Upper lobe of left lung (tissue), 4 donors: ENCODE measurements at regions not wholly inside any gene's neighbourhood (a gene's known extent, or its start where the extent isn't known, plus 50 kb on each side); places are given as distances from the start of the nearest gene placed in this dataset.

Experiments
- CTCF ChIP-seq, 6 experiments: fragments of 450-650 bp in 4 of 6; fragments of 200-600 bp in 2 of 6; sonication (generic) in 2 of 6; IDR thresholded peaks; one replicate each; pipeline ENCODE4 v1.5.1; 2016 to 2019; ENCODE audit warnings: antibody characterized with exemption in 6 of 6
- EP300 ChIP-seq, 4 donors: sonication (generic); formaldehyde crosslinking; IDR thresholded peaks; one replicate each; pipeline ENCODE4 v1.5.1; 2017; ENCODE audit warnings: antibody characterized with exemption in 4 of 4, control low read depth in 2 of 4
- POLR2A ChIP-seq, 4 donors: fragments of 450-650 bp; IDR thresholded peaks; one replicate each; pipeline ENCODE4 v1.5.1; 2016 to 2017; ENCODE audit warnings: antibody characterized with exemption in 4 of 4, mild to moderate bottlenecking in 2 of 4
- POLR2AphosphoS5 ChIP-seq, 2 donors: sonication (generic); formaldehyde crosslinking; IDR thresholded peaks; one replicate each; pipeline ENCODE4 v1.5.1; 2017; ENCODE audit warnings: antibody characterized with exemption in 2 of 2

- TF ChIP-seq EP300 (IDR thresholded peaks at IDR 0.05) (no peak), CTCF (IDR thresholded peaks at IDR 0.05) (no peak), POLR2AphosphoS5 (IDR thresholded peaks at IDR 0.05) (no peak), POLR2A (IDR thresholded peaks at IDR 0.05) (no peak)
Measured at GRCh38 chr13:73717632-73718031, 416.6 kb downstream of the KLF12 start.
